Endodermal cell (in vitro differentiated cells): ENCODE measurements at regions not wholly inside any gene's neighbourhood (a gene's known extent, or its start where the extent isn't known, plus 50 kb on each side); places are given as distances from the start of the nearest gene placed in this dataset.

Experiments used
- DNase-seq: peaks from one replicate; pipeline ENCODE4 v3.0.0-alpha.2; 2017
- H3K27ac ChIP-seq: 2 replicates; pipeline ENCODE4 v1.5.1; 2013; ENCODE audit warnings: mild to moderate bottlenecking, low read depth, low read length, moderate library complexity
- H3K27me3 ChIP-seq: 2 replicates; pipeline ENCODE4 v1.6.1; 2013; ENCODE audit warnings: mild to moderate bottlenecking, low read length, moderate library complexity; ENCODE audit not compliant: insufficient read depth, control insufficient read depth, poor library complexity, severe bottlenecking
- H3K36me3 ChIP-seq: 2 replicates; pipeline ENCODE4 v1.7.0; 2013; ENCODE audit warnings: mild to moderate bottlenecking, low read length, moderate library complexity; ENCODE audit not compliant: control insufficient read depth, insufficient read depth
- H3K4me1 ChIP-seq: one replicate; pipeline ENCODE4 v1.7.0; 2013; ENCODE audit warnings: low read length; ENCODE audit not compliant: control insufficient read depth, insufficient read depth
- H3K4me3 ChIP-seq: 2 replicates; pipeline ENCODE4 v1.5.1; 2013; ENCODE audit warnings: mild to moderate bottlenecking, low read length, moderate library complexity
- H3K9ac ChIP-seq: 2 replicates; pipeline ENCODE4 v1.6.1; 2013; ENCODE audit warnings: mild to moderate bottlenecking, low read length, moderate library complexity; ENCODE audit not compliant: poor library complexity, severe bottlenecking; ENCODE audit errors: extremely low read depth
- H3K9me3 ChIP-seq: 2 replicates; pipeline ENCODE4 v1.6.1; 2013; ENCODE audit warnings: mild to moderate bottlenecking, low read length, moderate library complexity; ENCODE audit not compliant: control insufficient read depth
- H3K27ac Mint-ChIP-seq: 2 replicates; pipeline ENCODE4 v1.8.0; 2020; ENCODE audit warnings: mixed read lengths
- H3K27me3 Mint-ChIP-seq: 2 replicates; pipeline ENCODE4 v1.8.0; 2021; ENCODE audit warnings: mild to moderate bottlenecking, mixed read lengths; ENCODE audit not compliant: insufficient read depth
- H3K36me3 Mint-ChIP-seq: 2 replicates; pipeline ENCODE4 v1.8.0; 2020; ENCODE audit warnings: low read depth, mixed read lengths
- H3K4me1 Mint-ChIP-seq: 2 replicates; pipeline ENCODE4 v1.8.0; 2020; ENCODE audit warnings: mixed read lengths
- H3K4me3 Mint-ChIP-seq: 2 replicates; pipeline ENCODE4 v1.8.0; 2020; ENCODE audit warnings: mild to moderate bottlenecking, moderate library complexity, mixed read lengths
- H3K9me3 Mint-ChIP-seq: 2 replicates; pipeline ENCODE4 v1.8.0; 2020; ENCODE audit warnings: mild to moderate bottlenecking, mixed read lengths
- CTCF ChIP-seq: fragments of 200-600 bp; sonication (generic); conservative IDR thresholded peaks from 2 replicates; pipeline ENCODE4 v1.5.0; 2021; ENCODE audit warnings: antibody characterized with exemption, mild to moderate bottlenecking
- WGBS, 2 experiments: methylation state at CpG; one replicate each; pipeline versions ENCODE4 v1.1.5 to v1.1.7; 2013; ENCODE audit warnings: missing lambda C conversion rate in 2 of 2, mixed read lengths in 1 of 2; ENCODE audit not compliant: insufficient coverage in 1 of 2, insufficient read length in 1 of 2; 5-methylcytosine and 5-hydroxymethylcytosine counted together

GRCh38 chrX:3219667-3220066, 126.8 kb downstream of the MXRA5 start:
- Mint-ChIP-seq H3K4me1 (no peaks in the 10 kb centered on the region), H3K27ac (no peak overlapping the region), H3K27me3 (peaks cover 7% of the 10 kb centered on the region), H3K4me3 (no peak overlapping the region), H3K36me3 (no peaks in the 10 kb centered on the region), H3K9me3 (no peaks in the 10 kb centered on the region)
- Histone ChIP-seq H3K4me3 (no peak overlapping the region), H3K27ac (no peak overlapping the region), H3K9ac (no peak overlapping the region), H3K36me3 (no peaks in the 10 kb centered on the region), H3K4me1 (no peaks in the 10 kb centered on the region), H3K9me3 (no peaks in the 10 kb centered on the region), H3K27me3 (no peaks in the 10 kb centered on the region)
- WGBS, 2 experiments = 72 to 93% methylated on average over 3 to 5 of the region's 5 CpGs
- no peak for TF ChIP-seq CTCF
- DNase-seq = no peak

- no peaks in the 10 kb centered on the region for H3K9me3 ChIP-seq
- no peak overlapping the region for H3K9ac ChIP-seq
- no peak for TF ChIP-seq CTCF
- H3K4me1 ChIP-seq = no peaks in the 10 kb centered on the region
- peaks cover 7% of the 10 kb centered on the region for H3K27me3 Mint-ChIP-seq
- DNase-seq = no peak
- no peaks in the 10 kb centered on the region for H3K9me3 Mint-ChIP-seq
- no peak overlapping the region for H3K4me3 ChIP-seq
- no peak overlapping the region for H3K27ac Mint-ChIP-seq
- no peaks in the 10 kb centered on the region for H3K4me1 Mint-ChIP-seq
- no peak overlapping the region for H3K4me3 Mint-ChIP-seq
- 83 to 100% methylated on average over 2 to 5 of the region's 6 CpGs for WGBS, 2 experiments
- H3K36me3 ChIP-seq = no peaks in the 10 kb centered on the region
- H3K27ac ChIP-seq = no peak overlapping the region
- no peaks in the 10 kb centered on the region for H3K27me3 ChIP-seq
- no peaks in the 10 kb centered on the region for H3K36me3 Mint-ChIP-seq
These were observed 127.2 kb downstream of the MXRA5 start for GRCh38 chrX:3219231-3219630.

- Mint-ChIP-seq H3K4me1 (no peaks in the 10 kb centered on the region), H3K27me3 (peaks cover 7% of the 10 kb centered on the region), H3K27ac (no peak overlapping the region), H3K4me3 (no peak overlapping the region), H3K36me3 (no peaks in the 10 kb centered on the region), H3K9me3 (no peaks in the 10 kb centered on the region)
- no peak for DNase-seq
- H3K27ac ChIP-seq = no peak overlapping the region
- WGBS, 2 experiments = 86 to 88% methylated on average over 1 of the region's 1 CpG
- TF ChIP-seq CTCF = no peak
- H3K36me3 ChIP-seq = no peaks in the 10 kb centered on the region
- H3K4me1 ChIP-seq = no peaks in the 10 kb centered on the region
- H3K27me3 ChIP-seq = no peaks in the 10 kb centered on the region
- H3K9ac ChIP-seq = no peak overlapping the region
- H3K9me3 ChIP-seq = no peaks in the 10 kb centered on the region
- H3K4me3 ChIP-seq = no peak overlapping the region
These were observed 128.0 kb downstream of the MXRA5 start for GRCh38 chrX:3218442-3218841.
